Stimulated activated CD8-positive, alpha-beta memory T cell treated with anti-CD3 and anti-CD28 coated beads, Interleukin-4, amount 100 ng/mL, for 1 hour (primary cell): ENCODE measurements at regions not wholly inside any gene's neighbourhood (a gene's known extent, or its start where the extent isn't known, plus 50 kb on each side); places are given as distances from the start of the nearest gene placed in this dataset.

Experiments used
- DNase-seq, 2 donors: peaks; one replicate each; pipeline ENCODE4 v3.0.0-alpha.2; 2020; ENCODE audit warnings: low read depth in 2 of 2, low spot score in 1 of 2

DNA sequence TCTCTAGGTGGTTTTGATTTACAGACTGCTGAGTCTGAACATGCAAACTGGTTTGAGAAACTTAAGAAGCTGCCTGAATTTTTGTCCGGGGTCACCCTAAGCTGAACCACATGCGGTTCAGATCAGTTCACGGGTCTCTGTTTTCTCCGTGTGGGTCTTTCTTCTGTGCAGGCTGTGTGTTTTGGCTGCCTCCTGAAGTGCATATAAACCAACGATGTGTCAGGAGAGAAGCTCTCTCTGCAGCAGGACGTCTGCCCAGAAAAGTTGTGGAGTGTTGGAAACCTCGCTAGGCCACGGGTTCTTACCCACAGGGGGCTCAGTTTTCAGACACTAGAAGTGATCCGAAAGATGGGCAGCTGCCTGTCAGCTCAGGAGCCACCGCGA, 364.2 kb downstream of the IRX2 start:
- no peak for DNase-seq

DNA sequence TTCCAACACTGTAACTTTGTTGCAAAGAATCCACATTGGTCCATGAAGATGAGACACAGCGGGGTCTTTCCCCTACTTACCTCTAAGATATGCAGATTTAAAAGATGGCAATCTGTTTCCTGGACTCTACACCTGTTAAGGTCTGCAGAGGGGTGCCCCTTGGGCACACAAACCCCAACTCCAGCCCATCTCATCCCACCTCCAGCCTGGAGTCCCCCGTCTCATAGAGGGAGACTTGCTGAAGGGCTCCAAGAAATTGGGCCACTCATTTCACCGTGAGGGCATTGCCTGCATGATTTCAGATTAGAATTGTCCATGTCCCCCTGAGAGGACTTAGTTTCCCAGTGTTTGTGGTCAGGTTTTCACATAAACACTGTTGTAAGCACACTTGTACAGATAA, 365.7 kb downstream of the IRX2 start:
- DNase-seq = no peak

DNA sequence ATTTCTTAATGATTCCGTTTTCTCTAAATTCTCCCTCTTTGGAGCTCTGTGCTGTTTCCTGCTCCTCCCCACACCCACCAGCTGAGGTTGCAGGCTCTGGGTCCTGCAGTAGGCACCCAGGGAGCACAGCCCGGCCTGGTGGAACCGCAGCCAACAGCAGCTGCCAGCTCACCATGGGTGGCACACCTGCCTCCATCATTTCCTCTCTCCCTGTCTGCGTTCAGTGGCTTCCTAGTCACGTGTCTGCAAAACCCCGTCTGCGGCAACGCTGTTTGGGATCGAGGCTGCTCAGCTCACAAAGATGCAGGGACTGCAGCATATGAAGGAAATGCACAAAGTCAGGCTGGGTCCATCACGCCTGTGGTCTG, 367.8 kb downstream of the IRX2 start:
- no peak for DNase-seq

DNA sequence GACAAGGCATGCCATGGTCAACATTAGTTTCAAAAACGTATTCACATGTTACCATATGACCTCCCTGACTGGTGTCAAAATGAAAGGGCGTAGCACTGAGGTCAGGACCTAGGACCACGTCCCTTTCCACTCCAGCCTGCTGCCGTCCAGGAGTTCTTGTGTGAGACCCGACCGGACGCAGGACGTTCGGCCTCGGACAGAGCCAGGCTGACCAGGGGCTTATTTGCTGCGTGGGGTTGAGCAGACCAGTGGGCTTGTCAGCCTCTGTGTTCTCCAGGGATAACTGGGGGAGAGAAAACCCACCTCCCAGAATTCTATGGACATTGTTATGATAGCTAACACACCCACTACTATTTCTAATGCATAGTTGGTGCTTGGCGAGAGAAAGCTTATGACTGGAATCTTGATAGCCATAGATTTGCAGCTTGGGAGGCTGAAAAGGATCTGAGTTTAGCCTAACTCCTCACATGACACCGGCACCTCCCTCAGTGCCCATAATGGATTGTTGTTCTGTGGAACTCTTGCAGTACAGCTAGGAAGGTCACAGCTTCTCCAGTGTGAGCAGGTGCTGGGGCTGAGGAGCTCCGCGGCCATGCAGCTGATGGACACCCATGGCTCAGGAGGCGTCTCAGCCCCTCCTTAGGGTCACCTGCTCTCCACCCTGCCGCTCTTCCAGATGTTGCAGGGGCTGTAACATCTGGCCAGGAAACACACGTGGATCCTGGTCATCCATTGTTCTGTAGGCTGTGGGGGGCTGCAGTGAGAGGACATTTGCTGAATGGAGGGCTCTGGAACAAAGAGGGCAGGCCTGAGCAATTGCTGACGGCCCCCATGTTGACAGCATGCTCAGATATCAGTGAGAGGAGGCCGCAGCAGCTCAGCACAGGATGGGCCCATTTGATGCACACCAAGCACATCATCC, 368.4 kb downstream of the IRX2 start:
- no peak for DNase-seq

- DNase-seq = no peak
Observed at GRCh38 chr5:2381861-2382260, 369.6 kb downstream of the IRX2 start.

- no peak for DNase-seq
Observed at GRCh38 chr5:2381070-2381469, 370.4 kb downstream of the IRX2 start.

- DNase-seq = no peak
Observed at GRCh38 chr5:2378976-2379375, 372.5 kb downstream of the IRX2 start.

DNA sequence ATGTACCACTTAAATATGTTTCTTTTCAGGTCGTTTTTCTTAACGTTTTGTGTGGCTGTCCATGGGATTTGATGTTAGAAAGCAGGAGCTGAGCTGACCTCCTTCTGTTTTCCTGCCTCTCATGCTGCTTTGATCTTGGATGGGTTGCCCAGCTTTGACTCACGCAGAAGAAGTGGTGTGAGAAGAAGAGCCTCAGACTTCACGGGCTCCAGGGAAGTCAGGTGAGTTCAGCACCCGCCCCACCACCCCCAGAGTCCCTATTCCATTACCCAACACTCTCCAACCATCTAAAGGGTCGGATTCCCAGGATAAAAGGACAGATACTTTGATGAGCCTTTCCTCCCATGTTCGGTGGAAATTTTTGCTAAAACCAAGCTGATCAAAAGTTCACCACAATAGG, 373.4 kb downstream of the IRX2 start:
- no peak for DNase-seq

GRCh38 chr5:2376486-2376885, 375.0 kb downstream of the IRX2 start:
- no peak for DNase-seq

GRCh38 chr5:2375757-2376250, 375.7 kb downstream of the IRX2 start:
- no peak for DNase-seq

GRCh38 chr5:2375291-2375690, 376.2 kb downstream of the IRX2 start:
- DNase-seq = no peak

- DNase-seq = no peak
Observed at GRCh38 chr5:2374703-2375102, 376.8 kb downstream of the IRX2 start.

DNA sequence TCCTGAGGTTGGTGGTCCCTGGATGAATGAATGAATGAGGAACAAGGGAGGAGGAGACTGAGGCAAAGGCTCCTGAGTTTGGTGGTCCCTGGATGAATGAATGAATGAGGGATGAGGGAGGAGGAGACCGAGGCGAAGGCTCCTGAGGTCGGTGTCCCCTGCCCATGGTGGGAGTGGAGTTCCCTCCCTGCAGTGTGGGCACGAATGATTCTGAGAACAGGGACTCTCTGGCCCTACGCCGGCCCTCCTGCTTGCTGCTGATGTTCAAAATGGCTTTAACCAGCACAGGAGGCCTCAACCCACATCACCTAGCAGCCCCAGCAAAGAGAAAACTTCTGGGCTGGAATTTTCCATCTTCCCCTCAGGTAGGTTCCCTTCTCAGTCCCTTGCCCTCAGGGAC, 377.8 kb downstream of the IRX2 start:
- DNase-seq = no peak

DNA sequence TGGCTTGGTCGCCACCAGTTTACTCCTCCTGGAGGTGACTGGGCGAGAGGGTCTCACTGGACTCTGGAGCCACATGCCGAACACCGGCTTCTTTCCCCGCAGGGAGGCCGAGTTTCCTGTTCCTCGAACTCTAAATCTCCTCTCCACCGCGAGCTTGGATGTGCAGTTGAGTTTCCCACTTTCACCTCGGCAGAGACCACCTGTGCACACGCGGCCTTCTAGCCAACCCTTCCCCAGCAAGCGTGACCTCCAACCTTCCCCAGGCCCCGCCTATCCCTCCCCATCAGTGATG, 380.1 kb downstream of the IRX2 start:
- DNase-seq = no peak

DNA sequence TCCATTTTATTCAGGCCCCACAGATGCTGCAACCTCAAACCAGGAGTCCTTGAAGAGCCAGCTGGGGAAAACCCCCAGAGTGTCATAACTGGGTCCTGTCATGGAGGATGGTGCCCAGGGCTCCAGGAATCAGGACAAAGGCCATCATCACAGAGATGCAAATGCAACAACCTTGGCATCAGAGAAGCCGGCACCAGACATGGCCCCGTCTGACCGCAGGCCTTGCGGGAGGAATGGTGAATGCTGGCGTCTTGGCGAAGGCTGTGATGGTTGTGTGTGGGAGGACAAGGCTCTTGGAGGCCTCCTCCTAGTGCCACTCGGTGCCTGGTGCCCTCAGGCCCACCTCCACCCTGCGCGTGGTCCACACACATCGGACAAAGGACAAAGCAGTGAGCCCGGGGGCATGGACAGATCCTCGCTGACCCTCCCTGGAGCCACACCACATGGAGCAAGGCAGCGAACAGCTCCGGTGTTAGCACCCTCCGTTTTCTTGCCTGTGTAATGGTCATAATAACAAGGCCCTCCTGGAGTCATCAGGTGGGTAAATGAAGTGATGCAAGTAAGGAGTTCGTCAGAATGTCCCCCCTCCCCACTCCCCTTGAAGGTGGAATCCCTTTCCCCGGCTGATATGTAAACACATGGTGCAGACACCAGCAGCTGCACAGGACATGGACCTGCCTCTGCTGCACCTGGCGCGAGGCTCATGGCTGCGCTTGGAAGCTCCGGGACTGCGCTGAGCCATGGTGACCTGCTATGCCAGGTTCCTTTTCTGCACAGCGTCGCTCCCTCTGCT, 380.7 kb downstream of the IRX2 start:
- DNase-seq = no peak

DNA sequence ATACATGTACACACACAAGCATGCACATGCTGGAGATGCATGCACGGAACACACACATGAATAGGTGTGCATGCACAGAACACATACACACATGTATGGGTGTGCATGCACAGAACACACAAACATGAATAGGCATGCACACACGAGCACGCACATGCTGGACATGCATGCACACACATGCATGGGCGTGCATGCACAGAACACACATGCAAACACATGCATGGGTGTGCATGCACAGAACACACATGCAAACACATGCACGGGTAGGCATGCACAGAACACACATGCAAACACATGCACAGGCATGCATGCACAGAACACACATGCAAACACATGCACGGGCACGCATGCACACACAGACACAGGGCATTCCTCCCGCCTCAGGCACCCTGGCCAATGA, 382.3 kb downstream of the IRX2 start:
- no peak for DNase-seq

DNA sequence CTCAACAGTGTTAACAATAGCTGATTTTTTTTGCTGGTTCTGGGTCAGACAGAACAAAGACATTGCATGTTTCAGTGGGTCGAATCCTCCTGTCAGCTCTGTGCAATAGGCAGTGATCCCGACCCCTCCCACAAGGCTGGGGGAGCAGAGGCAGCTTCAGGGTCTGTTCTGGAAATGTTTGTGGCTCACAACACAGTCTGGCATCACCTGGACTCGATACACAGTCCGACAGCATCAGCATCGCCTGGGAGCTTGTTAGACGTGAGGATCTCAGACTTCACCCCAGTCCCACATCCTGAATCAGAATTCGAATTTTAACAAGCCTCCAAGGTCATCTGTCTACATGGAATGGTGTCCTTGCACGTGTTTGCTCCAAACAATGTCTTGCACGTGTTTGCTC, 384.7 kb downstream of the IRX2 start:
- no peak for DNase-seq

DNA sequence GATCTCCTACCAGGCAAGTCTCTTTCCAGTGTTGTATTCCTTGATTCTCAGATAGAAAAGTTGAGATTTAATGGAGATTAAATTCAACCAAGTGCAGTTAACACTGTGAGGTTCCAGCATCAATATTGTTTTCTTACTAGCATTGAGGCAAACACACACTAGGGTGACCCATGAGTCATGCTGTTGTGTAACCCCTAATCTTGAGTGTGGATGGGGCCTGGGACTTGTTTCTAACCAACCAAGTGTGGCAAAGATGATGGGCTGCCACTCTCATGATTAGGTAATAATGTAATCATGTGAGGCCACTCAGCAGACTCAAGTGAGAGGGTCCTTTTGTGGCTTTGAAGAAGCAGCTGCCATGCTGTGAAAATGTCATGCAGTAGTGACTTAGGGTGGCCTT, 394.2 kb downstream of the IRX2 start:
- DNase-seq = no peak

DNA sequence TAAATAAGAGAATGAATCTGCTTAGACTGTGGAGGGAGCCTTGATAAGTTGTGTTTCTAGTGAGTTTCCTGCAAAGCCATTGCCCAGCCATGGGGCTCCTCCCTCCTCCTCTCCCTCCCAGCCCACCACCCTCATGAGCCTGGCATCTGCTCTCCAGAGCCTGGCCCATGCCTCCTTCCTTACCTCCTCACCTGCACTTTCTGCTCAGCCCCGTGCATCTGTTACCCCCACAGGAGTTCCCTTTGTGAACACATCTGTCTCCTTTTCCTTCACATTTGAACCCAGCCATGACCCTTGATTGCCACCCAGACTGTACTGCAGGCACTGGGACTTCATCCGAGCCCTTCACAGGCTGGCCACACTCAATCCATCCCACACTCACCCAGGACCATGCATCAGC, 395.6 kb downstream of the IRX2 start:
- no peak for DNase-seq

- no peak for DNase-seq
Observed at GRCh38 chr5:2353871-2354440, 397.5 kb downstream of the IRX2 start.

GRCh38 chr5:2353211-2353610, 398.3 kb downstream of the IRX2 start:
- DNase-seq = no peak
